ENCODE measurements at regions not wholly inside any gene's neighbourhood (a gene's known extent, or its start where the extent isn't known, plus 50 kb on each side); places are given as distances from the start of the nearest gene placed in this dataset.

DNA sequence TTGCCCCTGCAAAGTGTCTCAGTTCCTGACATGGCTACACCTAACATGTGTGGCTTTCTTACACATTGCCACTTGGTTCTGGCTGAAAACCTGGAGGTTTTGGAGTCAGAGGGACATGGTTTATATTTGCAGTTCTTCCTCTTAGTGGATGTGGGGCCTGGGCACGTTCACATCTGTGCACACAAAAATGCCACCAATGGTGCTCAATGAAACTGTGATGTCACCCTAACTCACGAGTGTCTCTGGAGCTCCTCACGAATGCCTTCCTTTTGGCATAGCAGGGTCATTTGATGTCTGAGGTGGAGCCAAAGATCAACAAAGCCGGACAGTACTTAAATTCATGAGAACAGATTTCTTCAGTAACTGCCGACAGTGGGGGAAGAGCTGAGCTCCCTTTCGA, 231.7 kb upstream of the HS6ST1 start:
- DNase-seq (ENCODE audit: low read depth) = no peak

- DNase-seq (ENCODE audit: low read depth) = no peak
These were observed 232.2 kb upstream of the HS6ST1 start for GRCh38 chr2:128550801-128551416.

DNA sequence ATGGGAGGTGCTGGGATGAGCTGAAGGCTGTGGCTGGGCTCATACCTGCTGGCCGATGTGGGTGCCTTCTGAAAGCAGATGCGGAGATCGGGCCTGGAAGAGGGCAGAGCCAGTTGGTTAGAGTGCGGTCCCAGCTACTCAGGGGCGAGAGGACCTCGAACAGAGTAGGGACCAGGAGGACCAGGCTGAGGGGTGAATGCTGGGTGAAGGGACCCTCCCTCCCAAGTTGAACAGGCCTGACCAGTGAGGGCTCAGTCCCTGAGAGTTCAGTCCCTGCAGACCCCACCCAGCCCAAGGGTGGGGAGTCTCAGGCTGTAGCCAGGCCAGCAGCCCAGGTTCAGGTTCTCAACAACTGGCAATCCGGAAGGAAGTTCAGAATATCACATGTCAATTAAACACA, 232.8 kb upstream of the HS6ST1 start:
- DNase-seq (ENCODE audit: low read depth) = no peak

GRCh38 chr2:128552141-128552805, 233.6 kb upstream of the HS6ST1 start:
- DNase-seq (ENCODE audit: low read depth) = no peak

- no peak for DNase-seq (ENCODE audit: low read depth)
These were observed 234.3 kb upstream of the HS6ST1 start for GRCh38 chr2:128552806-128553551.

DNA sequence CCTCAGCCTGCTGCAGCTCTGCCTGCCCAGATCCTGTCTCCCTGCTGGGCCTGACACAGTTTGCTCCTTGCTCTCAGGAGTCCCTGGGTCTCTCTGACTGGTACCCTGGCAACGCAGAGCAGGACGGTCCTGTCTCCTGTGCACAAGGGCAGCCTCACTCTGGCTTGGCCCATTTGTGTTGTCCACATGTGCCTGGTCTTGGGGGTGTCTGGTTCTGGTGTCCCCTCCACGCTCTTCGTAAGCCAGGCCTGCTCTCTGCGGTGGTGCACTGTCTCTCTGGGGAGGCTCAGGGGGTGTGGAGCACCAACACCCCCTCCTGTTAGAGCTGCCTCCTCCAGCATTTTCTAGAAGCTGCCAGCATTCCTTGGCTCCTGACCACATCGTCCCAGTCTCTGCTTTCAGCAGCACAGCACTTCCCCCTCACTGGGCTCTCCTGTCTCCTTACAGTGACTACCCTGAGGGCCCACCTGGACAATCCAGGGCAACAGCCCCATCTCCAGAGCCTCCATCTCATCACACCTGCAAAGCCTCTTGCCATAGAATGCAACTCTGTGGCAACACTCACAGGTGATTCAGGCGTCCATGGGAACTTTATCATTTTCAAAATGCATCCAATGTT, 235.6 kb upstream of the HS6ST1 start:
- DNase-seq (ENCODE audit: low read depth) = no peak

DNA sequence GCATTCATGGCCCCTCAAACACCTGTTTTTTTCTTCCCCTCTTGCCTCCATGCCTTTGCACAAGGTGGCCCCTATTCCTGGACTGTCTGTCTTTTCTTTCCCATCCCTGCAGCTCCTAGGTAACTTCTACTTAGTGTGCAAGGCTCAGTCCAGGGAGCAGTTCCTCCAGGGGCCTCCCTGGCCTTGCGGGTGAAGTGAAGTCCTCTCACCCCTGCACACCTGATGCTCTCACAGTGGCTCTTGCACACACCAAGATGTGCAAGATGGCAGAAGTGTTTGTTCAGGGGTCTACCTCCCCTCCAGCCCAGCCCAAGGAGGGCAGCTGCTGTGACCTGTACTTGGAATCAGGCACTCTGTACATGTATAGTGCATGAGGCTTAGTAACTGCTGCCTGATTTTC, 236.8 kb upstream of the HS6ST1 start:
- DNase-seq (ENCODE audit: low read depth) = no peak

- DNase-seq (ENCODE audit: low read depth) = no peak
These were observed 237.4 kb upstream of the HS6ST1 start for GRCh38 chr2:128556089-128556488.

- DNase-seq (ENCODE audit: low read depth) = no peak
These were observed 238.0 kb upstream of the HS6ST1 start for GRCh38 chr2:128556633-128557032.

- DNase-seq (ENCODE audit: low read depth) = no peak
These were observed 238.4 kb upstream of the HS6ST1 start for GRCh38 chr2:128557069-128557468.

- no peak for DNase-seq (ENCODE audit: low read depth)
These were observed 239.2 kb upstream of the HS6ST1 start for GRCh38 chr2:128557831-128558241.

DNA sequence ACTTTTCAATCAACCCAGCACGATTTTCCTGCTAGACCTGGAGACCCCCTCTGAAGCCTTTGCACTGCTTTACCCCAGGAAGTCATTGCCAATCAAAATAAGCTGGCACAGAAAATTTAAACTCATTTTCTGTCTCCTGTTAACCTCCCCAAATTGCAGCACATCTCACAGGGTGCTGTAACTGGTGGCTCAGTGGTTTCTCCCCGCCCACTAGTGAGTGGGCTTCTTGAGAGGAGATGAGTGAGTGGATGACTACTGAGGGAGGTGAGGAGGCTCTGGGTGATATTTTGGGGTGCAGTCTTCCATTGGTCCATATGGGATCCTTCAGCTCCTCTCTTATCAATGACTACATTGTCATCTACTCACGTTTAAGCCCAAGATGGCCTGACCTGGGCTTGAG, 239.8 kb upstream of the HS6ST1 start:
- DNase-seq (ENCODE audit: low read depth) = no peak

DNA sequence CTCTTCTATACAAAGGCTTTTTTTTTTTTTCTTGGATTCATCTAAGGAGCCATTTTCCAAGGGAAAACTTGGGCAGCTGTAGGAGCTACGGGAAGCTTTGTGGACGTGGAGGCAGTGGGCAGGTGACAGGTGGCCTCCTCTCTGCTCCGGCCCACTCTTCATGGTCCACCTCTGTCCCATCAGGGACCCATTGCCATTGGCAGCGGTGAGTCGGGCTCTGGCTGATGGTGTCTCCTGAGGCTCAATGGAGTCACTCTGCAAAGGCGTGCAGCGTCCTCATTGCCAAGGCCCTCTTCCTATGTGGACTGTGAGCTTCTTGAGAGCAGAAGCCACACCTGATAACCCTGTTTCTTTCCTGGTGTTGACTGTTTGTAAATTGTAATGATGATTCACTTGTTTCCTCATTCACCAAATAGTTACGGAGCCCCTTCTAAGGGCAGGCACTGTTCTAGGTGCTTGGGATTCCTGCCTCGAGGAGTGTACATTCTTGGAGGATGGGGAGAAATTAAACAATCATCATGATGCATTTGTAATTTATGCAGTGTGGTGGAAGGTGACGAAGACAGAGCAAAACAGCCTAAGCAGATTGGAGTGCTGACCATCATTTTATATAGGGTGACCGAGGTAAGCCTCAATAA, 240.3 kb upstream of the HS6ST1 start:
- no peak for DNase-seq (ENCODE audit: low read depth)

DNA sequence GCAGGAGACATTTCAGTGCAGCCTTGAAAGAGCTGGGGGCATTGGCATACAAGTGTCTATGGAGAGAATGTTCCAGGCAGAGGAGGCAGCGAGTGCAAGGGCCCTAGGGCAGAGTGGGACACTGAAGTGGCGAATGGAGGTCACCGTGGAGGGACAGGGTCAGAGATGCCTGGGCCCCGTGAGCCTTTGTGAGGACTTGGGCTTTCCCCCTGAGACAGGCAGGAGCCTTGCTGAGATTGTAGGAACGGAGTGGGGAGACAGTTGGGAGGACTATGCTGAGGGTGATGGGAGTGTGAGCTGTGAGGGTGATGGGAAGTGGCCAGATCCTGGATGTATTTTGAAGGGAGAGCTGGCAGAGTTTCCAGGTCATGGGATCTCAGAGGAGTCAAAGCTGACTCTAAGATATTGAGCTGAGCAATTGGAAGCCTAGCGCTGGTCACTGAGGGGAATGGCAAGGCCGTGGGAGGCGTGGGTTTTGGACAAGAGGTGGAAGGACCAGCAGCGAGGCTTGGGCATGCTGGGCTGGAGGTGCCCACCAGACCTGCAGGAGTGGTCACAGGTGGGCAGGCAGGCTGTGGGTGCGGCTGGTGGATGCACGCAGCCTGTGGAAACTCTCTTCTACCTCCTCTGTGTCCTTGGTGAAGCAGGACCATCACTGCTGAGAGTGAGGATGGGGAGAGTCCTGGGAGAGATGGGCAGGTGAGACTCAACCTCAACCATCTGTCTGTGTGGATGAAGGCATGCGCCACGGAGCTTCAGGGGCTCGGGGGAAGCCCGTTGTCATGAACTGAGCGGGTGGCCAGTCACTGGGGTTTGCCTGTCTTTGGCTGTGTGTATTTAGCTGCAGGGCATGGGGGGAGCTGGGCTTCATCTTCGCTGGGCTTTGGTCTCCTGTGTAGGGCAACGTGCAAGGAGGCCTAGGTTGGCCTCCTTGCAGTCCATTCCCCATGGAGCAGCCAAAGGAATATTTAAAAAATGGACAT, 241.2 kb upstream of the HS6ST1 start:
- DNase-seq (ENCODE audit: low read depth) = no peak

DNA sequence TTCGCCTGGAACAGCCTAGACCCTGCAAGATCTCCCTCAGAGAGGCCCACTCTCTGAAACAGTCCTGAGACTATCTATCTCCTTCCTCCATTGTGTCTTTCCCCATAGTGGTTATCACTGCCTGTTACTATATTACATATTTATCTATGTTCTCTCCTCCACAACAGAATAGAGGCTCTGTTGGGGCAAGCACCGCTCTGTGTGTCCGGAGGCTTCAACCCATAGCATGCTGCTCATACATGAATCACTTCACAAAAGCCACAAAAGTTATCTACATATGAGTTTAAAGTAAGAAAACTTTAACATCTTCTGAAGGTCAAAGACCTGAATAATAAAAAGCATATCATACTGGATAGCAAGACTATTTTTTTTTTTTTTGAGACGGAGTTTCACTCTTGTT, 242.1 kb upstream of the HS6ST1 start:
- DNase-seq (ENCODE audit: low read depth) = no peak

DNA sequence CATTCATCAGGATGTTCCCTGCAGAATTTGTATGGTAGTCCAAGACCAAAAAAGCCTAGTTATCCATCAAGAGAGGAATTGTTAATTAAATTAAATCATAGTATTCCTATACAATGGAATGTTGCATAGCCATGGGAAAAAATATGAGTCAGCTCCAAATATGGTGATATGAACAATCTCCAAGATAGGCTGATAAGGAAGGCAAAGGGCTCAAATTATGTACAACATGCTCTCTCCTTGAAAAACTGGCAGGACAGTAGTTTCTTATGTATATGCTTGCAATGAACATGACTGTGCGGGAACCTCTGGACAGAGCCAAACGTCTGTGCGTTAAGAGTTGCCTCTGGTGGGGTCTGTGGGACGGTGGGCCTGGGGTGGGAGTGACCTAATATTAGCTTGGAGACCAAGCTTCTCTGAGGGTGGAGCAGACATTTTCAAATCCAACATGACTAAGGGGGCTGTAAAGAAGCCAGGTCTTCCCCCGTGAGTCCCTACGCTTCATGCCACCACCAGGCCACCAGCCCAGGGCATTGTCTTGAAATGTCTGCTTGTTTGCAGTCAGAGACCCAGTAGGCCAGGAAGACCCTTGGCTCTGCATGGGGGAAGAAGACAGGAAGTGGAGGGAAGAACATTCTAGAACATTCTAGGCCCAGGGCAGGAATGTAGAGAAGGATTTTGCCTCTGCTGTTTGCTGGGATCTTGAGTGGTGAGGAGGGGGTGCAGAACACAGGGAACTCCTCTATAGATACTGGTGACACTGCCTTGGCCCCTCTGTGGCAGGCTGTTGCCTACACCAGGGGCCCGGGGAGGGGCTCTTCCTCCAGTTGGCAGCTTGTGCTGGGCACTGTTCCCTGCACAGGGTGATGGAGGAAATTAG, 244.0 kb upstream of the HS6ST1 start:
- no peak for DNase-seq (ENCODE audit: low read depth)

- no peak for DNase-seq (ENCODE audit: low read depth)
These were observed 244.7 kb upstream of the HS6ST1 start for GRCh38 chr2:128563348-128563687.

DNA sequence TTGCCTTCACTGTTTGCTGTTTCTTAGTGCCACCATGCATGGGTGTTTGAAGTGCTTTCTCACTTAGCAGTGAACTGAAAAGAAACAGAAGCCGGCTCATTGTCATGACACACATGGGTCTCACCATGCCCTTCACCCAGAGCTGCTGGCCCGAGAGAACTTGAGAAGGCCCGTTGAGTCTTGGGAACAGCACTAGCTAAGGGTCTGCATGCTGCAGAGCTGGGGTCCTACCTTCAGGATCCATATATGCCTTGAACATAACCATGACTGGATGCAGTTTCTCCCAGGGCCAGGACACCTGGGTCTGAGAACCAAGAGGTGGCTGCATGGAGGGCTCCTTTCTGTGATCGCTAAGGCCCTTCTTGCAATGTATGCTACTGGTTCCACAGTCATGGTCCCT, 245.5 kb upstream of the HS6ST1 start:
- no peak for DNase-seq (ENCODE audit: low read depth)

- DNase-seq (ENCODE audit: low read depth) = no peak
These were observed 245.9 kb upstream of the HS6ST1 start for GRCh38 chr2:128564551-128564950.

- DNase-seq (ENCODE audit: low read depth) = no peak
These were observed 246.8 kb upstream of the HS6ST1 start for GRCh38 chr2:128565441-128565840.

Measured in HT1080 (cell line).